ENCODE measurements at regions not wholly inside any gene's neighbourhood (a gene's known extent, or its start where the extent isn't known, plus 50 kb on each side); places are given as distances from the start of the nearest gene placed in this dataset.

- TF ChIP-seq, protein P1, sequence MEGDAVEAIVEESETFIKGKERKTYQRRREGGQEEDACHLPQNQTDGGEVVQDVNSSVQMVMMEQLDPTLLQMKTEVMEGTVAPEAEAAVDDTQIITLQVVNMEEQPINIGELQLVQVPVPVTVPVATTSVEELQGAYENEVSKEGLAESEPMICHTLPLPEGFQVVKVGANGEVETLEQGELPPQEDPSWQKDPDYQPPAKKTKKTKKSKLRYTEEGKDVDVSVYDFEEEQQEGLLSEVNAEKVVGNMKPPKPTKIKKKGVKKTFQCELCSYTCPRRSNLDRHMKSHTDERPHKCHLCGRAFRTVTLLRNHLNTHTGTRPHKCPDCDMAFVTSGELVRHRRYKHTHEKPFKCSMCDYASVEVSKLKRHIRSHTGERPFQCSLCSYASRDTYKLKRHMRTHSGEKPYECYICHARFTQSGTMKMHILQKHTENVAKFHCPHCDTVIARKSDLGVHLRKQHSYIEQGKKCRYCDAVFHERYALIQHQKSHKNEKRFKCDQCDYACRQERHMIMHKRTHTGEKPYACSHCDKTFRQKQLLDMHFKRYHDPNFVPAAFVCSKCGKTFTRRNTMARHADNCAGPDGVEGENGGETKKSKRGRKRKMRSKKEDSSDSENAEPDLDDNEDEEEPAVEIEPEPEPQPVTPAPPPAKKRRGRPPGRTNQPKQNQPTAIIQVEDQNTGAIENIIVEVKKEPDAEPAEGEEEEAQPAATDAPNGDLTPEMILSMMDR (IDR thresholded peaks at IDR 0.05; ENCODE audit: control extremely low read depth in 1 of 3, insufficient read depth in 1 of 3, low read depth in 1 of 3, low read length in 3 of 3), result no peak
- no peak for TF ChIP-seq MAX (IDR thresholded peaks at IDR 0.05)
- no peak for TF ChIP-seq RAD21 (IDR thresholded peaks at IDR 0.05 in 1 of 2, conservative IDR thresholded peaks at IDR 0.05 in 1 of 2; ENCODE audit: low read depth in 2 of 2, low read length in 2 of 2)
- TF ChIP-seq SIX5 (IDR thresholded peaks at IDR 0.05; ENCODE audit: low read depth, low read length), result no peak
- TF ChIP-seq JUND (IDR thresholded peaks at IDR 0.05; ENCODE audit: low read length), result no peak
- TF ChIP-seq ZNF274 (IDR thresholded peaks at IDR 0.05; ENCODE audit: borderline replicate concordance, extremely low read depth, low read length), result no peak
- no peak for TF ChIP-seq EP300 (IDR thresholded peaks at IDR 0.05; ENCODE audit: borderline replicate concordance in 1 of 2, low read depth in 2 of 2, low read length in 2 of 2)
- no peak for TF ChIP-seq SAP30 (IDR thresholded peaks at IDR 0.05; ENCODE audit: insufficient read depth, insufficient replicate concordance, low read length)
- TF ChIP-seq USF2 (IDR thresholded peaks at IDR 0.05; ENCODE audit: low read length), result no peak
- no peak for TF ChIP-seq POLR2A (IDR thresholded peaks at IDR 0.05; ENCODE audit: control extremely low read depth in 1 of 2, low read depth in 2 of 2, low read length in 2 of 2)
- TF ChIP-seq POLR2AphosphoS5 (IDR thresholded peaks at IDR 0.05; ENCODE audit: low read depth, low read length), result no peak
- no peak for TF ChIP-seq KDM1A (IDR thresholded peaks at IDR 0.05; ENCODE audit: borderline replicate concordance, low read length)
These were observed 822.7 kb downstream of the NTRK3 start for GRCh38 chr15:87433871-87434270.
